ENCODE measurements at regions not wholly inside any gene's neighbourhood (a gene's known extent, or its start where the extent isn't known, plus 50 kb on each side); places are given as distances from the start of the nearest gene placed in this dataset.
"Not testable (repeated sequence)": the region's sequence is repeated elsewhere in the genome, so short reads cannot be mapped to it uniquely, and the experiment has no call there.

DNA sequence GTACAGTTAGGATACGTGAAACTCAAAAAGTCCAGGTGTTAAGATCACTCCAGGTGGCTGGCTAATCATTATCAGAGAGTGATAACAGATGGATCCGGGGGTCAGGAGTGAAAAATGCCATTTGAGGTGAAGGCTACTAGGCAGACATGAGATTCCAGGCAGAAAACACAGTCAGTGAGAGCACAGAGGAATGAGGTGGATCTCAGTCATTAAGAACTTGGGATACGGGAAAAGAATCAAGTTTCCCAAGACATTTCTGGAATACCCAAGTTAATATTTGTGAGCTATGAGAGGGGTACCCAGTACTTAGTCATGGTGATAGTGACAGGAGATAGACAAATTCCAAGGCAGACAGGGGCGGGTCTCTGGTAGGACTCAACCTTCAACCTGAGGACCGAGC, 94.6 kb upstream of the ALG10B start:
- Histone ChIP-seq H3T11ph (ENCODE audit: low read length) (no peak overlapping the region), H3K23ac (ENCODE audit: insufficient read length, low read depth, low read length) (no peak overlapping the region), H4K20me1 (ENCODE audit: control insufficient read depth, insufficient read depth, insufficient read length) (no peaks in the 10 kb centered on the region), H3K27ac (ENCODE audit: insufficient read length, low read depth, low read length) (no peak overlapping the region), H3K14ac (ENCODE audit: insufficient read depth, low read length) (no peak overlapping the region), H3K56ac (ENCODE audit: insufficient read length, low read depth, low read length) (no peak overlapping the region), H2BK120ac (ENCODE audit: low read depth, low read length, poor library complexity, severe bottlenecking) (no peak overlapping the region), H2BK15ac (ENCODE audit: low read depth, low read length) (no peak overlapping the region), H3K23me2 (ENCODE audit: insufficient read length, low read depth, low read length, poor library complexity, severe bottlenecking) (no peaks in the 10 kb centered on the region), H3K79me1 (ENCODE audit: insufficient read depth, low read depth, low read length, poor library complexity, severe bottlenecking) (no peaks in the 10 kb centered on the region), H3K9ac (ENCODE audit: extremely low read depth, insufficient read length, low read length) (no peak overlapping the region), H2AFZ (ENCODE audit: low read length) (no peak overlapping the region), H3K18ac (ENCODE audit: insufficient read length, low read depth, low read length) (no peak overlapping the region), H2BK20ac (ENCODE audit: low read depth, low read length, poor library complexity, severe bottlenecking) (no peak overlapping the region), H3K27me3 (ENCODE audit: insufficient read depth, low read length) (no peaks in the 10 kb centered on the region), H3K4ac (ENCODE audit: low read depth, low read length) (no peak overlapping the region), H3K4me1 (ENCODE audit: insufficient read depth, low read length) (no peaks in the 10 kb centered on the region), H4K8ac (replicated peaks; ENCODE audit: insufficient read length, low read depth, low read length) (no peak overlapping the region), H3K79me2 (ENCODE audit: insufficient read depth, low read length) (no peaks in the 10 kb centered on the region), H2BK5ac (ENCODE audit: insufficient read length, low read length) (no peak overlapping the region), H3K4me2 (ENCODE audit: insufficient read depth, insufficient read length, low read length) (no peak overlapping the region), H2AK5ac (ENCODE audit: insufficient read length, low read length) (no peak overlapping the region), H3K9me3 (ENCODE audit: control insufficient read depth, low read depth, low read length) (peaks cover 40% of the 10 kb centered on the region), H4K91ac (ENCODE audit: insufficient read length, low read depth, low read length) (no peak overlapping the region), H2BK12ac (ENCODE audit: insufficient read length, low read depth, low read length) (no peak overlapping the region), H4K5ac (ENCODE audit: insufficient read length, low read depth, low read length) (no peak overlapping the region)
- no peak for DNase-seq
- no peak overlapping the region for H3K4me3 Mint-ChIP-seq
- WGBS (ENCODE audit: extremely low coverage, insufficient read length, low lambda C conversion rate) = no CpG with 5 or more reads among the region's 5 CpGs
- no peak overlapping the region for H3K27ac Mint-ChIP-seq
- peaks cover 61 to 66% of the 10 kb centered on the region in 2 experiments for H3K9me3 Mint-ChIP-seq
- no peaks in the 10 kb centered on the region for H3K27me3 Mint-ChIP-seq (ENCODE audit: low read depth)
- TF ChIP-seq CTCF (conservative IDR thresholded peaks at IDR 0.05) = no peak
- peaks cover 0 to 21% (median 8%) of the 10 kb centered on the region in 3 experiments; a peak in 4 of 7 replicates for H3K36me3 Mint-ChIP-seq (ENCODE audit: insufficient read depth in 1 of 3, low read depth in 3 of 3)
- H3K4me1 Mint-ChIP-seq = no peaks in the 10 kb centered on the region

DNA sequence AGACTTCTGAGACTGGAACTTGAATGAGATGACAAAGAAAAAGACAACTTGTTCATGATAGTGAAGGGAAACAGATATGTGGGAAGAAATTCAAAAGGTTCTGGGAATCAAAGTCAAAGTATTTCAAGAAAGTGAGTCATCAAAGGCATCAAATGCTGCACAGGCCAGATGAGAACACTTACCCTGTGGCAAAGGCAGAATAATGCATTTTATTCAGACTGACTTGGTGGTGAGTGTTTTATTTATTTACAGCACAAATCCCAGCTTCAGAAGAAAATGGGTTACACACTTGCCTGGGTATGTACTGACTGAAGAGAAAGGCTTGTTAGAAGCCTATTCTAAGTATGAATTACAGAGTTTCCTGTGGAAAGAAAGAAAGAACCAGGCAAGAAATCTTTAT, 78.2 kb upstream of the ALG10B start:
- not testable (repeated sequence) for H3K4me1 Mint-ChIP-seq; H3K56ac ChIP-seq (ENCODE audit: insufficient read length, low read depth, low read length); H2BK15ac ChIP-seq (ENCODE audit: low read depth, low read length); H3K4me3 Mint-ChIP-seq; H4K5ac ChIP-seq (ENCODE audit: insufficient read length, low read depth, low read length); DNase-seq; H3K23ac ChIP-seq (ENCODE audit: insufficient read length, low read depth, low read length); H3K9ac ChIP-seq (ENCODE audit: extremely low read depth, insufficient read length, low read length); H3K4ac ChIP-seq (ENCODE audit: low read depth, low read length); H2AFZ ChIP-seq (ENCODE audit: low read length); H3K79me1 ChIP-seq (ENCODE audit: insufficient read depth, low read depth, low read length, poor library complexity, severe bottlenecking); H2BK5ac ChIP-seq (ENCODE audit: insufficient read length, low read length); H3K18ac ChIP-seq (ENCODE audit: insufficient read length, low read depth, low read length); H3K27me3 Mint-ChIP-seq (ENCODE audit: low read depth); H3K23me2 ChIP-seq (ENCODE audit: insufficient read length, low read depth, low read length, poor library complexity, severe bottlenecking); H4K91ac ChIP-seq (ENCODE audit: insufficient read length, low read depth, low read length); H3K27ac ChIP-seq (ENCODE audit: insufficient read length, low read depth, low read length); H3K4me1 ChIP-seq (ENCODE audit: insufficient read depth, low read length); H3K79me2 ChIP-seq (ENCODE audit: insufficient read depth, low read length); H2BK120ac ChIP-seq (ENCODE audit: low read depth, low read length, poor library complexity, severe bottlenecking); H3K27ac Mint-ChIP-seq; H2BK12ac ChIP-seq (ENCODE audit: insufficient read length, low read depth, low read length); H2AK5ac ChIP-seq (ENCODE audit: insufficient read length, low read length); H3K27me3 ChIP-seq (ENCODE audit: insufficient read depth, low read length); H3K4me2 ChIP-seq (ENCODE audit: insufficient read depth, insufficient read length, low read length); H4K8ac ChIP-seq (replicated peaks; ENCODE audit: insufficient read length, low read depth, low read length); H2BK20ac ChIP-seq (ENCODE audit: low read depth, low read length, poor library complexity, severe bottlenecking); H4K20me1 ChIP-seq (ENCODE audit: control insufficient read depth, insufficient read depth, insufficient read length); H3K14ac ChIP-seq (ENCODE audit: insufficient read depth, low read length); H3T11ph ChIP-seq (ENCODE audit: low read length)
- Mint-ChIP-seq H3K36me3 (ENCODE audit: insufficient read depth in 1 of 3, low read depth in 3 of 3) (peaks cover 2 to 18% (median 3%) of the 10 kb centered on the region in 3 experiments; a peak in 6 of 7 replicates), H3K9me3 (peaks cover 86 to 91% of the 10 kb centered on the region in 2 experiments)
- H3K9me3 ChIP-seq (ENCODE audit: control insufficient read depth, low read depth, low read length) = peaks cover 39% of the 10 kb centered on the region
